ENCODE measurements at regions not wholly inside any gene's neighbourhood (a gene's known extent, or its start where the extent isn't known, plus 50 kb on each side); places are given as distances from the start of the nearest gene placed in this dataset.

- Histone ChIP-seq H3K9me3 (no peaks in the 10 kb centered on the region), H3K4me1 (no peaks in the 10 kb centered on the region), H3K27ac (replicated peaks in 1 of 4) (no peak overlapping the region), H3K27me3 (no peaks in the 10 kb centered on the region), H3K36me3 (no peaks in the 10 kb centered on the region), H3K4me3 (no peak overlapping the region)
- DNase-seq (ENCODE audit: extremely low spot score) = no peak
- intact Hi-C loops (cut with DNase I) = no loop called here
- TF ChIP-seq POLR2AphosphoS5 (IDR thresholded peaks at IDR 0.05) (no peak), CTCF (IDR thresholded peaks at IDR 0.05) (no peak), EP300 (IDR thresholded peaks at IDR 0.05) (no peak), POLR2A (IDR thresholded peaks at IDR 0.05; ENCODE audit: low read depth) (no peak)
- 86% methylated on average over 3 of the region's 3 CpGs for WGBS
These were observed 375.8 kb downstream of the RBM43 start for GRCh38 chr2:150885774-150886386.

- no peaks in the 10 kb centered on the region for H3K9me3 ChIP-seq
- H3K27ac ChIP-seq (replicated peaks in 1 of 4) = no peak overlapping the region
- no peak overlapping the region for H3K4me3 ChIP-seq
- DNase-seq (ENCODE audit: extremely low spot score) = no peak
- H3K4me1 ChIP-seq = no peaks in the 10 kb centered on the region
- WGBS = 100% methylated on average over 1 of the region's 1 CpG
- no peaks in the 10 kb centered on the region for H3K27me3 ChIP-seq
- intact Hi-C loops (cut with DNase I) = no loop called here
- TF ChIP-seq POLR2AphosphoS5 (IDR thresholded peaks at IDR 0.05) (no peak), POLR2A (IDR thresholded peaks at IDR 0.05; ENCODE audit: low read depth) (no peak), CTCF (IDR thresholded peaks at IDR 0.05) (no peak), EP300 (IDR thresholded peaks at IDR 0.05) (no peak)
- H3K36me3 ChIP-seq = no peaks in the 10 kb centered on the region
These were observed 376.4 kb downstream of the RBM43 start for GRCh38 chr2:150885236-150885635.

GRCh38 chr2:150883613-150883895, 378.1 kb downstream of the RBM43 start:
- Histone ChIP-seq H3K27ac (replicated peaks in 1 of 4) (no peak overlapping the region), H3K4me1 (no peaks in the 10 kb centered on the region), H3K9me3 (no peaks in the 10 kb centered on the region), H3K27me3 (no peaks in the 10 kb centered on the region), H3K4me3 (no peak overlapping the region), H3K36me3 (no peaks in the 10 kb centered on the region)
- TF ChIP-seq POLR2AphosphoS5 (IDR thresholded peaks at IDR 0.05) = no peak
- no peak for TF ChIP-seq POLR2A (IDR thresholded peaks at IDR 0.05; ENCODE audit: low read depth)
- no peak for TF ChIP-seq CTCF (IDR thresholded peaks at IDR 0.05)
- TF ChIP-seq EP300 (IDR thresholded peaks at IDR 0.05) = no peak
- DNase-seq (ENCODE audit: extremely low spot score) = no peak
- intact Hi-C loops (cut with DNase I) = no loop called here

- H3K9me3 ChIP-seq = no peaks in the 10 kb centered on the region
- TF ChIP-seq EP300 (IDR thresholded peaks at IDR 0.05) = no peak
- no peak for TF ChIP-seq POLR2AphosphoS5 (IDR thresholded peaks at IDR 0.05)
- no peak for TF ChIP-seq POLR2A (IDR thresholded peaks at IDR 0.05; ENCODE audit: low read depth)
- no peak for TF ChIP-seq CTCF (IDR thresholded peaks at IDR 0.05)
- H3K4me1 ChIP-seq = no peaks in the 10 kb centered on the region
- intact Hi-C loops (cut with DNase I) = no loop called here
- no peak overlapping the region for H3K4me3 ChIP-seq
- no peaks in the 10 kb centered on the region for H3K36me3 ChIP-seq
- DNase-seq (ENCODE audit: extremely low spot score) = no peak
- no peaks in the 10 kb centered on the region for H3K27me3 ChIP-seq
- WGBS = 72% methylated on average over 7 of the region's 7 CpGs
- no peak overlapping the region for H3K27ac ChIP-seq (replicated peaks in 1 of 4)
These were observed 378.7 kb downstream of the RBM43 start for GRCh38 chr2:150882751-150883612.

All from esophagus muscularis mucosa (tissue), 4 donors.